ENCODE measurements at regions not wholly inside any gene's neighbourhood (a gene's known extent, or its start where the extent isn't known, plus 50 kb on each side); places are given as distances from the start of the nearest gene placed in this dataset.

DNA sequence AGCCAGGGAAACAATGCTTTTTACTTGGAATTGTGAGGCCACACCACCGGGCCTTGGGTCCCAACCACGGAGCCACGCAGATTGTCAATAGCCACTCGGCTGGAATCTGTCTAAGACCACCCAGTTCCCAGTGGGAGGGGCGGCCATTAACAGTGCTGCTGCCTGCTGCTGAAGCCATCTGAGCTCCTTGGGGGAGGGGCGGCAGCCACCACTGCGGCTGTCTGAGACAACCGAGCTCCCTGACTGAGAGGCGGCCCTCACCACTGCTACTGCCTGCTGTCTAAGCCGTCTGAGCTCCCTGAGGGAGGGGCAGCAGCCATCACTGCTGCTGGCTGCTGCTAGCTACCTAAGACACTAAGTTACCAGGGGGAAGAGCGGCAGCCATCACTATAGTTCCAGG lies 64.3 kb downstream of the DMRTA2 start:
- no peak for DNase-seq (ENCODE audit: extremely low read depth in 1 of 2, low read depth in 1 of 2)

DNA sequence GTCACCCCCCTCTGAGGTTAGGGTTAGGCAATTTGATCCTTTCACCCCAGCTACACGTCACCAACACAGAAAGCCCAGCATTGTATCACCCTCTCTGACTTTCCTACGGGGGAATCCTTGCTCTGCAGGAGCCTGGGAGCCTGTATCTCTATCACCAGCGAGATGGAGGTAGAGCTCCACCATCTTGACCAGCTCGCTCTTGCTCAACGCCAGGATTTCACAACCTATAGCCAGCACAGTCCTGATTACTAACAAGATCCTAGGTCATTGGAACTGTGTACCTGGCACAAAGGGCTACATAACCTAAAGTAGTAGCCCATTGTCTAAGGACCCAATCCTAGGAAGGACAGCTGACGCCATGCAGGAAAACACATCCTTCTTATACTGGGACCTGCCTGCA lies 66.1 kb downstream of the DMRTA2 start:
- no peak for DNase-seq (ENCODE audit: extremely low read depth in 1 of 2, low read depth in 1 of 2)

DNA sequence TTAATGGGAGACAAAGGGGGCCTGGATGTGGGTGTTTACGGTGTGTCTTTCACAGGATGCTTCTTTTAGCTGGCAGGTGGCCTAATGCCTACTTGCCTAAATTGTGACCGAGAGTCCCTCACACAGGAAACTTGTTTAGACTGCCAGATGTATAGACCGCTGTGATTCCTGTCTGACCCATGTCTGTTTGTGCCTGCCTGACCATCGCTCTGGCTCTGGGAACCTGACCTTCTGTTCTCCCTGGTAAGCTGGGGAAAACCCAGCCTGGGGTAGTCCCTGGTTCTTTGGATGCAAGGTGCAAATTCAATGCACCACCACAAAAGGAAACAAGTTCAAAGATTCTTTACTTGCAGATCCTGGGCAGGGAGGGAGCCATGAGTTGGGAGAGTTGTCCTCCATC lies 68.4 kb downstream of the DMRTA2 start:
- no peak for DNase-seq (ENCODE audit: extremely low read depth in 1 of 2, low read depth in 1 of 2)

DNA sequence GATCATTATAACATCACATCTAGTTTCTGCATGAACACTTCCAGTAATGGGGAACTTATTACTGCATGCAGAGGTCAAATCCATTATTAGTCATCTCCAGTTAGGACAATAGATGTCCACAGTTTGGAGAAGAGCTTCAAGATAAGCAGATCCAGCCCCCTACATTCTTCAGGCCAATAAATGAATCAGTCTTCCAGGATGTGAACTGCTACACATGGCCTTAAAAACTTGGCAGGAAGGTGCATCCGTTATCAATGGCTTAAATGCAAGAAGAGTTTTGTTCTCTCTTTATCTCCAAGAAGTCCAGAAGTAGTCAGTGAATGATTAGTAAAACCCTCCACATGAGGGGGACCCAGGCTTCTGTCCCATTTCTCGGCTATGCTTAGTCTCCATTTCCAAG lies 70.8 kb downstream of the DMRTA2 start:
- no peak for DNase-seq (ENCODE audit: extremely low read depth in 1 of 2, low read depth in 1 of 2)

DNA sequence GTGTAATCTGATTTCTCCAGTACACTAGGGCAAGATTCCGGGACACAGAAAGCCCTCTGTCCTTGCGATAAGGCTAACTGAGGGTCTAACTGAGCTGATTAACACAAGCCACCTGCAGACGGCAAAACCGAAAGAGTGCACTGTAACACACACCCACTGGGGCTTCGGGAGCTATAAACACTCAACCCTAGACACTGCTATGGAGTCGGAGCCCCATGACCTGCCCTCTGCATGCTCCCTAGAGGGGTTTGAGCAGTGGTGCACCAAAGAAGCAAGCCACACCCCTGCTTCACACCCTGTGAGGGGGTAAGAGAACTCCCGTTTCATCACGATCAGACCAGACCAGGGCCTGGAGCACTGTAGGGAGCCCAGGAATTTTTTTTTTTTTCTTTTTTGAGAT lies 72.4 kb downstream of the DMRTA2 start:
- no peak for DNase-seq (ENCODE audit: extremely low read depth in 1 of 2, low read depth in 1 of 2)

DNA sequence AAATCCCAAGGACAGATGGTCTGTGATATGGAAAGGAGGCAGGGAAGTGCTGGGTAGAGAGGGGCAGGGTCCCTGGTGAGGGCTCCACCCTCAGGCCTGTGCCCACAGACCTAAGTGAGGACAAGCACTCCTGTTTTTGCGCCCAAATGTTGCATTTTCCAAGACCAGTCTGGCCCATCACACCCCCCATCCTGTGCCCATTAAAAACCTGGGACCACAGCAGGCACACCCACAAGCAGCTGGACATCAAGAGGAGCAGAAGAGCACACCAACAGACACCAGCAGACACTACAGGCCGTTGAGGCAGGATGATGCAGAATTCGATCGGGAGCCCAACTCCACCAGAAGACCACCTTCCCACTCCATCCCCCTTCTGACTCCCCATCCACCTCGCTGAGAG lies 72.8 kb downstream of the DMRTA2 start:
- no peak for DNase-seq (ENCODE audit: extremely low read depth in 1 of 2, low read depth in 1 of 2)

DNA sequence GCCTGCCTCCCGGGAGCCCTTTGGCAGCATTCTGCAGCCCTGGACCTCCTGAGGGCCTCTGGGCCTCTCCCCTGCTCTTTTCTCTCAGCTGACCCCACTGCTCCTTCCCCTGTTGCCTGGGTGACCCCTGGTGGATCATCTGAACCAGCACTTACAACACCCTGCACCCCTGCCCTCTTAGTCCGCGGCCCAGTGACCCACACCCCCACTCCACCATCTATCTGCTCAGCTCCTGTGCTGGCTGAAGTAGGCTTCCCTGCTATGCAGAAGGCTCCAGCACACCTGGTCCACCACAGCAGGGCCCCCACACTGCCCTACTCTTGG lies 74.0 kb downstream of the DMRTA2 start:
- DNase-seq (ENCODE audit: extremely low read depth in 1 of 2, low read depth in 1 of 2) = no peak

DNA sequence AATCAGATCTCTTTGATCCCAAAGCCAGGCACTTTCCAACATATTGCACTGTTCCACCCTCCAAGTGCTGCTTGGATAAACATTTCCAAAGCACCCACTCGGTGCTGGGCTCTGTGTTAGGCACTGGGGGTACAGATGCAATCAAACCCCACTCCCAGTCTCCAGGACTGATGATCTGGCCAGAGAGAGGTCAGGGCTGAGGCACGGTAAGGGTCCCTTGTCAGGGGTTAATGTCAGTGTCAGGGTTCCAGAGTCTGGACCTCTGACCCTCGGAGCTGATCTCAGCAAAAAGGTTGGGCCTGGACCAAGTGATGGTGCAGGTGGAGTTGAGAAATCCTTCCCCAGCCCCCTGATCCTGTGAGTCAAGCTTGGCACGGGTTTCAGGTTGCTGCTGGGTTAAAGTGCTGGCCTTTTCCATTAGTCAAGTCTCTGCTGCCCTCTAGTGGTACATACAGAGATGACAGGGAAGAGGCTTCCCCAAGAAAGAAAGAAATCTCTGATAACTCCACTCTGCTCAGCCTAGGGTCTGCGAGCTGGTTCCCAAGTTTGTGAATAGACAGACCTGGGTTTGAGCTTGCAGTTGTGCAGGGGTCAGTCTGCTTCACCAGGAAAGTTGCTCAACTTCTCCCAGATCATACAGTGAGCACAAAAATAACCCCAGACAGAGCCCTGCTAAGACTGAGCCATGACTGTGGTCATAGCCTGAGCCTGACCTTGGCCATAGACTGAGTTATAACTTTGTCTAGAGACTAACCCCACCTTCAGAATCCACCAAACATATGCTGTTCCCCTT lies 74.6 kb downstream of the DMRTA2 start:
- no peak for DNase-seq (ENCODE audit: extremely low read depth in 1 of 2, low read depth in 1 of 2)

DNA sequence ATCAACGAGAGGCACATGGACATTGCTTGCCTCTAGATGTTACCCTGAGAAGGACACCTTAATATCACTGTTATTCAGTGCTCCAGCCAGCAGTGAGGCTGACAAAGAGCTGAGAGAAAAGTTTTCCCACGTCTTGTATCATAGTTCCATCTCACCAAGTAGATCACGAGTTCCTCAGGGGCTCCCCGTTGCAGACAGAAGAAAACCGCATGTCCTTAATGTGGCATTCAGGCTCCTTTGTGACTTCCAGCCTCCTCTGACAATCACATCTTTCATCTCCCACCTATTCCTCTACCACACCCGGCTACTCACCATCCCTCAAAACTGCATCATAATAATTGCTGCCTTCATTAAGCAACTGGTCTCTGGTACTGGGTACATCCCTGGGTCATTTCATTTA lies 75.3 kb downstream of the DMRTA2 start:
- no peak for DNase-seq (ENCODE audit: extremely low read depth in 1 of 2, low read depth in 1 of 2)

DNA sequence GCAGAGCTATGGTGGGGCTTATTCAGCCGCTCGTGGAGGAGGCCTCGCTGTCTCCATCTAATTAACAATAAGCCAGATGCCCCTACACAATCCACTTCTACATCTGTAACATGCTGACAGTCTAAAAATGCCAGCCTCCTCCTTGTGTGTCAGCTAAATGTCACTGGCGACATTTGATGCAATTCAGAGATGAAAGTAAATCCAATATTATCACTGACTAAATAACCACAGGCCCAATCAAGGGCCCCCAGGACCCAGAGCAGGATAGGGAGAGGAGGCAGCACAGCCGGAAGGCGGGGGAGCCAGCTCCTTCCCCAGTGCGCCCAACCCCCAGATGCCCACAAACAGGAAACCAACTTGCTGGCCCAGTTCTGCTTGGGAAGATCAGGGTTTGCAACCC lies 76.6 kb downstream of the DMRTA2 start:
- DNase-seq (ENCODE audit: extremely low read depth in 1 of 2, low read depth in 1 of 2) = no peak

DNA sequence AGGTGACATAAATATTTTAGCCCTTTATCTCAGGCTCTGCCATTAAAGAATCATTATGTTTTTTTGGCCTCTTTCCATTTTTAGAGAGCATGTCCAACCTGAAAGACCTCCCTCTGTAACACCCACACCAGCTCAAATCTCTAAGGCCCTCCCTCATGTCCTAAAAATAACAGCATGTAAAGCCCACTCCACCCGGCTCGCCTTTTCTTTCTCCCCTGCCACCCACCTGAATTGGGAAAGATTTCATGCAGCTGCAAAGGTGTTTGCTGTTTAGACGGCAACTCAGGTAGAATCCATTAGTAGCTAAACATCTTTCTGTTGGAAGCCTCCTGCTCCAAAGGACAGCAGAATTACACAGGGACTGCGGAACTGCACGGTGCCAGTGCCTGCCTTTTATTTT lies 79.9 kb downstream of the DMRTA2 start:
- no peak for DNase-seq (ENCODE audit: extremely low read depth in 1 of 2, low read depth in 1 of 2)

DNA sequence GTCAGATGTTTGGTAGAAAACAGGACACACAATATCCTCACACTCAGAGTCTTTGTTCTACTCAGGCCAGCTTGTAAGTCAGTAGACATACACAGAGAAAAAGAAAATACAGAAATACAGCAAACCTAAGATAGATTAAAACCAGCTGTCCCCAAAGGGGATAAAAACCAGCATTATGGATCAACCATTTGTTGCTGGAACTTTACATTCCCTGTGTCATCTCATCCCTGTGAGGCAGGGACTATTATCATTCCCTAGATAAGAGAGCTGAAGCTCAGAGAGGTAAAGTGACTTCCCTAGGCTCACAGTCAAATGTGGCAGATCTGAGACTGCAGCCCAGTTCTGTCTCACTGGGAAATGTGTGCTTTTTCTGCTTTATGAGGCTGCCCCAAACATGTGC lies 80.7 kb downstream of the DMRTA2 start:
- no peak for DNase-seq (ENCODE audit: extremely low read depth in 1 of 2, low read depth in 1 of 2)

DNA sequence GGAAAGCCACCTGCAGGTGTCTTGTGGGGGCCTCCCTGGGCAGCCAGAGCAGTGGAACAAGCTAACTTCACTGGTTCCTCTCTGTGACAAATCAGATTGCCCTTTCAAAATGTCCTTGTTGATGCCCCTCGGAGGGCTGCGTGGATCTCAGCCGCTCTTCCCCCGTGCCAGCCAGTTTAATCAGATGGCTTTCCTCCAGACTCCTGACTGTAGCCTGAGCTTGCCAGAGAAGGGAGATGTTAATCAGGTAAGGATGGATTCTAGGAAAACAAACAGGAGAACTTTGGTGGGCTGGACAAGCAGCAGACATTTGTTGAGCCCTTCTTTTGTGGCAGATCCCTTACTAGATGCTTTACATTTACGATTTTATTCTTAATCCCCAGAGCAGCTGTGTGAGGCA lies 88.2 kb downstream of the DMRTA2 start:
- DNase-seq (ENCODE audit: extremely low read depth in 1 of 2, low read depth in 1 of 2) = no peak

DNA sequence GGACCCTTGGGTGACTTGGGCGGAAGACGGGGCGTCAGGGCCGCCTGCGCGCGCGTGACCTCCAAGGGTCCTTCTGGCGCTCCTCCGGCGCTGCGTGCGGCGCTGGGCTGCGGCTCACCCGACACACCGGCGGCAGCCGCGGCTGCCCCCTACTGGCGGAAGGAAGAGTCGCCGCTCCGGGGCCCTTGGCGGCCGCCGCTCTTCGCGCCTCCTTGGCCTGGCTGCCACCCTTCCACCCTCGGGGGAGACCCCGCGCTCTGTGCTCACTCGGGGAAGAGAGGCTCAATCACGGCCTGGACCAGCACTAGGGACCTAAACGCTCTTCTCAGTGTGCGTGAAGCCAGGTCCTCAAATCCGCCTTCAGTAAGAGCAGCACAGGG lies 89.7 kb downstream of the DMRTA2 start:
- DNase-seq (ENCODE audit: extremely low read depth in 1 of 2, low read depth in 1 of 2) = peak; percentile 19 to 34

DNA sequence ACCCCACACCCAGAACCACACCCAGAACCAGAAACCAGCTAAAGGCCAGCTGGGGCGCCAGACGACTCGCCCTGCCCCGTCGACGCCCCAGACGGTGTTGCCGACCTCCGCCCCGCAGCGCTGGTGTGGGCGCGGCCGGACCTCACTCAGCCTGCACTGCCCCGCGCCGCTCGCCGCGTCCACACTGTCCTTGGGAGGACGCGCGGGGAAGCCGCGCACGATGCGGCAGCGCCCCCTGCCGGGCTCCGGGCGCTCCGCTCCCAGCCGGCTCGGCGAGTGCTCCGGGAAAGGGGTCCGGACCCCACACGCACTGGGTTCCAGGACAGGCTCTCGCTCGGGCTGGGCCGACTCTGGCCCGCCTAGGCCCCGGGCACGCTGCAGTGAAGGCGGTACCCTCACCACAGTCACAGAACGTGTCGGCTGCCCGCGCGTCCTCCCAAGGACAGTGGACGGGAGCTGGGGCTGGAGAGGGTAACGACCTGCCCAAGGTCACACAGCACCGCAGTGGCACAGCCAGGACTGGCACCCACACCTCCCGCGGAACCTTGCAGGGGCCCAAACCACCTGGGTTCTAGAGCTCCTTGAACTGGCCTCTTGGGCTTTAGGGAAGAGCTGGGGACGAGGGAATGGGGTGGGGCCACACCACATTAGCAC lies 90.2 kb downstream of the DMRTA2 start:
- DNase-seq (ENCODE audit: extremely low read depth in 1 of 2, low read depth in 1 of 2) = peak in 1 of 2 donors; percentile 39

DNA sequence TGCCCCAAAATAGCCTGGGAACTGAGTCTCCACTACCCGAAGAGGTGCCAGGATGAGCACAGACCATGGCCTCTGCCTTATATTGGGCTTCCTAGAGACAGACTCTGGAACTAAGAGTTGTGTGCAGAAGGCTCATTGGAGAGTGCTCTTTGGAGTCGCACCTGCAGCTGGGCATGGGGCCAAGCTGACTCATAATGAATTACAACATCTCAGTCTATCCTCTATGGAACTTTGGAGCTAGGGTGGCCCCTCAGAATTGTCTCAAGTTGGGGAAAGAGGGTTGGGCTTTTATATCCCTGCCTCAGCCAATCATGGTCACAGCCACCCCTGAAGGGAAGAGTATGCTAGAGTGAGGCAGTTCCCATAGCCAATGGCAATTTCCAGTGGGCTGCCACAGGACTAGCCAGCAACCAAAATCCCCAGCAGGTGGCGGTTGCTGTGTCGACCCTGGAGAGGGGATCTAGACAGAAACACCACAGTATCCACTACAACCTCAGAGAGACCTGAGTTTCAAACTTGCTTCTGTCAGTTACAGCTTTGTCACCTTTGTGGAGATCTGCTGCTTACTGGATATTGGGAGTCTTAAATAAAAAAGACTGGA lies 93.8 kb downstream of the DMRTA2 start:
- no peak for DNase-seq (ENCODE audit: extremely low read depth in 1 of 2, low read depth in 1 of 2)

DNA sequence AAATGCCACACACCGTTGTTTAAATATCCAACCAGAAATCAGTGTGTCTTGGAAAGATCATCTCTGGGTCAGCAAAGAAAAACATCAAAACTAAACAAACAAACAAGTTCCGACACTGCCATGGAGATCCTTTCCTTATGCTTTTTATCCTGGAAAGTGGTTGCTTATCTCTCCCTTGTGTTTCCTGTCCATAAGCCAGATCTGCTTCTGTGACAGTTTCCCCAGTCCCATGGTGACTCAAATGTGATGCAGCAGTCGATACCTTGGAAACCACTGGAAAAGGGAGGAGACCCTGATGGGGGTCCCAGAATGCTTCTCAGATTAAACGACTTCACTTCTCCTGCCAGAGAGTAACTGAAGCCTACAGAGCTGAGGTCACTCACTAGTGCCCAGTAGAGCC lies 94.7 kb downstream of the DMRTA2 start:
- DNase-seq (ENCODE audit: extremely low read depth in 1 of 2, low read depth in 1 of 2) = no peak

DNA sequence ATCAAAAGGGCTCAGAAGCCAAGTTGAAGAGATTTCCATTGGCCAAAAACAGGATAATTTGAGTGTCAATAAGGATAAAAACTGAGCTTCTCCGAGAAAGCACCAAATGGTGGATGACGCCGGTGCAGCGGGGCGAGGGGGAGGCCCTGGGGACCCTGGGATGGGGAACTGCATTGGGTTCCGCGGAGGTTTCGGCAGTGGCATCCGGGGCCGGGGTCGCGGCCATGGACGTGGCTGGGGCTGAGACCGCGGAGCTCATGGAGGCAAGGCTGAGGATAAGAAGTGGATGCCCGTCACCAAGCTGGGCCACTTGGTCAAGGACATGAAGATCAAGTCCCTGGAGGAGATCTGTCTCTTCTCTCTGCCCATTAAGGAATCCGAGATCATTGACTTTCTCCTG lies 97.2 kb downstream of the DMRTA2 start:
- DNase-seq (ENCODE audit: extremely low read depth in 1 of 2, low read depth in 1 of 2) = no peak

DNA sequence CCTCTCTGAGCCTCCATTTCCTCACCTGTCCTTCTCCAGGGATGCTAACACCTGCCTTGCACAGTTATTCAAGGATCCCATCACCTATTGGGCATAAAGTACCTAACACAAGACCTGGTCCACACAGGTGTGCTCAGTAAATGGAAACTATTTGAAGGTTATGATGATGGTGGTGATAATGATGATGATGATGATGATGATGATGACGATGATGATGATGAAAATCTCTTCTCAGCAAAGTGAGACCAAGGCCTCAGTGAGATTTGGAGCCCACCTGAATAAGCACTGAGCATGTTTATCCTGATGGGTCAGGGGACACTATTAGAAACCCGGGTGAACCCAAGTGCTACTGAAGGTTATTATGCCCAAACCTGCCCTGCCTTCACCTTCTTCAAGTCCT lies 100.7 kb downstream of the DMRTA2 start:
- DNase-seq (ENCODE audit: extremely low read depth in 1 of 2, low read depth in 1 of 2) = no peak

DNA sequence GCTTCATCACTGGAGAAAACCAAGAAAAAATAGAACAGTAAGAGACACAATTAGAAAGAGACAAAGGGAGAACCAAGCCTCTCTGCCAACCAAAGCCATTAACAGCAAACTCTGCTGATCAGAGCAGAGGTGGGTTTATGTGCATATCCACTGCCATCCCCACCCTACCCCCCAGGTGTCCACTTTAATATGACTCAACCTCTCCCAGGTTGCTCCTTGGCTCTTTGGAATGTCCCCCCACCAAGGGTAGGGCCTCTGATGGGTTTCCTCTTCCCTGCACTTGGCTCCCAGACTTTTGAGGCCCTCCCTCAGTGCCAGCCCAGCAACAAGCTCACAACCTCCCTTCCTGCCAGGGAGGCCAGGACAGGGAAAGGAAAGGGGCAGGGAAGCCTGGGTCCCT lies 104.8 kb downstream of the DMRTA2 start:
- no peak for DNase-seq (ENCODE audit: extremely low read depth in 1 of 2, low read depth in 1 of 2)

DNA sequence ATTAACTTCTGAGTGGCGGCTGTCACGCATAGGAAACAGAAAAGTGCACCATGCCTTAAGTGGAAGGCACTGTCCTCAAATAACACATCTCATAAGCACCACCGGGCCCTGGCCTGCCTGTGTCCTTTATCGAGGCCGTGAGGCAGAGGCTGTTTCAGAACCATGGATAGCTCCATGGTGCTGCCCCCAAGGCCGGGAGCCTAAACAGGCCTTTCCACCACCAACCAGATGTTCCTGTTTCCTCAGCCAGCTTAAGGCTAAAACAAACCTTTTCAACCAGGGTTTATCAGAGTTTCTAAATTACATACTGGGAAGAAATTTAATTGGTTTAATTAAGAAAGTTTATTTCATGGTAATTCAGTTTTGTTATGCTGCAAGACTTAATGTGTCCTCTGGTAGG lies 114.4 kb downstream of the DMRTA2 start:
- no peak for DNase-seq (ENCODE audit: extremely low read depth in 1 of 2, low read depth in 1 of 2)

DNA sequence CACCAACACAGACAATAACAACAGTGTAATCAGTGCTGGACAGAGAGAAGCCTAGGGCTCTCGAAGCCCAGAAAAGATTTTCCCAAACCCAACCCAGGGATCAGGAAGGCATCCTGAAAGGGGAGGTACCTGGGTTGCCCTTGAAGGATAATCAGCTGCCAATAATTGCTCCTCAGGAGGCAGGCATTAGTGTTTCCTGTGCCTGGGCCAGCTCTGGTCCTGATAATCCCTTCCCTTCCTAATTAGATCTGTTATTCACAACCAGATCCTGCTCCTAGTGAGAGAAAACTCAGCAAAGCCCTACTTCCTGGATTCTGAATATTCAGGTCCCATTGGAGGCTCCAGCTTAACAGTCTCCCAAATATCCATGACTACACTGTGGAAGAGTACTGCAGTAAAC lies 117.4 kb downstream of the DMRTA2 start:
- DNase-seq (ENCODE audit: extremely low read depth in 1 of 2, low read depth in 1 of 2) = no peak

DNA sequence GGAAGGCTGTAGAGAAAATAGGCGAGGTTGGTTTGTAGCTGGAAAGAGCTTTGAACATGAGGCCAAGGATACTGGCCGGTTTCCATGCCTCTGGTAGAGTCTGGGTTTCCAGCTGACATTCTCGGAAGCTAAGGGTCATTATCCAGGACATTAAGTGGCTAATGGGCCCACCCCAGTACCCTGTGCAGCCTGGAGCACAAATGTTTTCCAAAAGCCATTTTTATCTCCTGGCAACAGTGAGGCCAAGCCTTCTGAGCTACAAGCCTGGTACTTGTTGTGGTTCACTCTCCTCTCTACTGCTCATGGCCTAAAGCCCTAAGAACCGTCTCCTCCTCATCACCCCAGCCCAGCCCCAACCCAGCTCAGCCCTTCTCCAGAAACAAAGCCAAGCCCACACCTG lies 122.9 kb downstream of the DMRTA2 start:
- no peak for DNase-seq (ENCODE audit: extremely low read depth in 1 of 2, low read depth in 1 of 2)
